GM23338 (cell line): ENCODE measurements at regions not wholly inside any gene's neighbourhood (a gene's known extent, or its start where the extent isn't known, plus 50 kb on each side); places are given as distances from the start of the nearest gene placed in this dataset.

Experiments used
- ATAC-seq: fragments of 200-7000 bp; cut with Tn5 transposase; 3 replicates; pipeline ENCODE4 v1.9.1; 2020
- DNase-seq: peaks from one replicate; pipeline ENCODE4 v3.0.0-alpha.2; 2015; ENCODE audit warnings: low spot score
- H2AFZ ChIP-seq: fragments of 200-600 bp; sonication (generic); 2 replicates; pipeline ENCODE4 v1.8.0; 2016; ENCODE audit warnings: antibody characterized with exemption, mild to moderate bottlenecking, moderate library complexity
- H3F3A ChIP-seq: fragments of 200-600 bp; sonication (generic); replicated peaks from 2 replicates; pipeline ENCODE4 v1.8.0; 2017; ENCODE audit warnings: antibody characterized with exemption, mixed run types, low read depth
- H3K27ac ChIP-seq: fragments of 200-600 bp; sonication (generic); 2 replicates; pipeline ENCODE4 v1.6.1; 2016; ENCODE audit warnings: low read depth
- H3K27me3 ChIP-seq: fragments of 200-600 bp; sonication (generic); 2 replicates; pipeline ENCODE4 v1.8.0; 2016; ENCODE audit warnings: mild to moderate bottlenecking, mixed run types, moderate library complexity; ENCODE audit not compliant: insufficient read depth
- H3K36me3 ChIP-seq: fragments of 200-600 bp; sonication (generic); 2 replicates; pipeline ENCODE4 v1.8.0; 2016; ENCODE audit warnings: mild to moderate bottlenecking; ENCODE audit not compliant: insufficient read depth
- H3K4me1 ChIP-seq: fragments of 200-600 bp; sonication (generic); 2 replicates; pipeline ENCODE4 v1.8.0; 2016; ENCODE audit warnings: mild to moderate bottlenecking, moderate library complexity; ENCODE audit not compliant: insufficient read depth
- H3K4me2 ChIP-seq: fragments of 200-600 bp; sonication (generic); 2 replicates; pipeline ENCODE4 v1.7.1; 2017; ENCODE audit warnings: mixed run types
- H3K4me3 ChIP-seq: fragments of 200-600 bp; sonication (generic); 2 replicates; pipeline ENCODE4 v1.6.1; 2016; ENCODE audit warnings: mixed run types
- H3K79me2 ChIP-seq: fragments of 200-600 bp; sonication (generic); replicated peaks from 2 replicates; pipeline ENCODE4 v1.8.0; 2017; ENCODE audit warnings: mild to moderate bottlenecking; ENCODE audit not compliant: insufficient read depth
- H3K9me2 ChIP-seq: fragments of 200-600 bp; sonication (generic); 2 replicates; pipeline ENCODE4 v1.8.0; 2017; ENCODE audit not compliant: insufficient read depth
- H4K20me1 ChIP-seq: fragments of 200-600 bp; sonication (generic); replicated peaks from 2 replicates; pipeline ENCODE4 v1.8.0; 2017; ENCODE audit warnings: mild to moderate bottlenecking; ENCODE audit not compliant: insufficient read depth
- H3K27ac Mint-ChIP-seq: 2 replicates; pipeline ENCODE4 v1.8.0; 2020; ENCODE audit warnings: inconsistent platforms, mild to moderate bottlenecking, moderate library complexity, mixed read lengths
- H3K27me3 Mint-ChIP-seq: 3 replicates; pipeline ENCODE4 v1.8.0; 2022; ENCODE audit warnings: low read depth, mild to moderate bottlenecking, moderate library complexity, mixed read lengths, inconsistent platforms; ENCODE audit not compliant: insufficient read depth, poor library complexity
- H3K36me3 Mint-ChIP-seq: 3 replicates; pipeline ENCODE4 v1.8.0; 2021; ENCODE audit warnings: low read depth, mild to moderate bottlenecking, inconsistent platforms, moderate library complexity, mixed read lengths
- H3K4me1 Mint-ChIP-seq: 3 replicates; pipeline ENCODE4 v1.8.0; 2020; ENCODE audit warnings: mild to moderate bottlenecking, inconsistent platforms, mixed read lengths
- H3K4me3 Mint-ChIP-seq: 3 replicates; pipeline ENCODE4 v1.8.0; 2021; ENCODE audit warnings: moderate library complexity, mild to moderate bottlenecking, inconsistent platforms, mixed read lengths
- H3K9me3 Mint-ChIP-seq: 3 replicates; pipeline ENCODE4 v1.8.0; 2020; ENCODE audit warnings: moderate library complexity, mild to moderate bottlenecking, inconsistent platforms, mixed read lengths
- CREB1 ChIP-seq: fragments of 250-450 bp; sonication (Bioruptor Pico); IDR thresholded peaks from 2 replicates; pipeline ENCODE4 v1.5.0; 2020; ENCODE audit warnings: low read depth, mild to moderate bottlenecking, moderate library complexity
- CTCF ChIP-seq, 2 experiments: fragments of 200-600 bp in 1 of 2; sonication (generic) in 1 of 2; conservative IDR thresholded peaks; 2 replicates each; pipeline versions ENCODE4 v1.5.1 to v1.6.1; 2016 to 2017; ENCODE audit warnings: antibody characterized with exemption in 2 of 2, low read depth in 2 of 2, mild to moderate bottlenecking in 2 of 2, moderate library complexity in 1 of 2
- ETS1 ChIP-seq: IDR thresholded peaks from 2 replicates; pipeline ENCODE4 v1.6.1; 2016; ENCODE audit warnings: antibody characterized with exemption
- EZH2 ChIP-seq: fragments of 200-600 bp; sonication (generic); IDR thresholded peaks from one replicate; pipeline ENCODE4 v1.8.0; 2017; ENCODE audit warnings: antibody characterized with exemption, mild to moderate bottlenecking, low read depth; ENCODE audit not compliant: unreplicated experiment
- EZH2phosphoT487 ChIP-seq: fragments of 200-600 bp; sonication (generic); IDR thresholded peaks from one replicate; pipeline ENCODE4 v1.8.1; 2018; ENCODE audit warnings: antibody characterized with exemption; ENCODE audit not compliant: unreplicated experiment
- JUNB ChIP-seq: IDR thresholded peaks from one replicate; pipeline ENCODE4 v1.6.1; 2016; ENCODE audit warnings: antibody characterized with exemption; ENCODE audit not compliant: unreplicated experiment
- NANOG ChIP-seq: IDR thresholded peaks from 2 replicates; pipeline ENCODE4 v1.6.1; 2016; ENCODE audit warnings: antibody characterized with exemption, borderline replicate concordance
- POLR2AphosphoS5 ChIP-seq: IDR thresholded peaks from 2 replicates; pipeline ENCODE4 v1.6.1; 2016; ENCODE audit warnings: antibody characterized with exemption, low read depth
- REST ChIP-seq: IDR thresholded peaks from one replicate; pipeline ENCODE4 v1.6.1; 2018; ENCODE audit warnings: antibody characterized with exemption; ENCODE audit not compliant: unreplicated experiment
- STAT1 ChIP-seq: IDR thresholded peaks from one replicate; pipeline ENCODE4 v1.6.1; 2016; ENCODE audit warnings: antibody characterized with exemption; ENCODE audit not compliant: unreplicated experiment
- ZNF114 ChIP-seq: fragments of 250-450 bp; sonication (Bioruptor Pico); IDR thresholded peaks from 2 replicates; pipeline ENCODE4 v1.5.0; 2020; ENCODE audit warnings: mild to moderate bottlenecking, moderate library complexity
- ZNF331 ChIP-seq: fragments of 250-450 bp; sonication (Bioruptor Pico); IDR thresholded peaks from 2 replicates; pipeline ENCODE4 v1.5.0; 2020; ENCODE audit warnings: low read depth, mild to moderate bottlenecking, moderate library complexity
- ZNF462 ChIP-seq: fragments of 250-450 bp; sonication (Bioruptor Pico); IDR thresholded peaks from 2 replicates; pipeline ENCODE4 v1.5.0; 2020; ENCODE audit warnings: mild to moderate bottlenecking, moderate library complexity

- H3K27ac Mint-ChIP-seq: no peak overlapping the region
- H3K27ac ChIP-seq: no peak overlapping the region
These were observed 200.7 kb downstream of the BCL11A start for GRCh38 chr2:60352491-60353405.

More at GRCh38 chr2:60352491-60353405, 200.7 kb downstream of the BCL11A start:
- Mint-ChIP-seq H3K27me3 (peaks cover 1% of the 10 kb centered on the region), H3K36me3 (no peaks in the 10 kb centered on the region), H3K9me3 (no peaks in the 10 kb centered on the region), H3K4me3 (no peak overlapping the region), H3K4me1 (peaks cover 23% of the 10 kb centered on the region)
- ATAC-seq: peak; percentile 23; the same call in 2 of the 3 replicates
- no peak overlapping the region for H3K4me2 ChIP-seq
- no peaks in the 10 kb centered on the region for H3F3A ChIP-seq
- H3K36me3 ChIP-seq: no peaks in the 10 kb centered on the region
- H3K27me3 ChIP-seq: no peaks in the 10 kb centered on the region
- no peaks in the 10 kb centered on the region for H3K9me2 ChIP-seq
- DNase-seq: no peak
- H3K4me3 ChIP-seq: no peak overlapping the region
- TF ChIP-seq JUNB: no peak
- no peak for TF ChIP-seq ZNF462
- no peak for TF ChIP-seq EZH2
- no peak for TF ChIP-seq ETS1
- TF ChIP-seq CTCF (conservative IDR thresholded peaks at IDR 0.05; ENCODE audit: low read depth in 2 of 2): no peak
- TF ChIP-seq POLR2AphosphoS5: no peak
- TF ChIP-seq NANOG: no peak
- no peak for TF ChIP-seq ZNF114 (CRISPR knock-in tag)
- no peak for TF ChIP-seq REST
- no peak for TF ChIP-seq STAT1
- TF ChIP-seq CREB1 (CRISPR knock-in tag): no peak
- no peak for TF ChIP-seq EZH2phosphoT487
- TF ChIP-seq ZNF331: no peak
- no peaks in the 10 kb centered on the region for H4K20me1 ChIP-seq
- no peaks in the 10 kb centered on the region for H3K79me2 ChIP-seq
- no peaks in the 10 kb centered on the region for H3K4me1 ChIP-seq
- H2AFZ ChIP-seq: peak overlapping the region; percentile 56
